Mucosa of descending colon (tissue), 3 donors: ENCODE measurements at regions not wholly inside any gene's neighbourhood (a gene's known extent, or its start where the extent isn't known, plus 50 kb on each side); places are given as distances from the start of the nearest gene placed in this dataset.

Experiments
- ATAC-seq: fragments of 200-7000 bp; cut with Tn5 transposase; one replicate; pipeline ENCODE4 v1.9.1; 2020; ENCODE audit warnings: mild to moderate bottlenecking, moderate library complexity
- DNase-seq, 3 donors: peaks; one replicate each; pipeline ENCODE4 v3.0.0-alpha.2; 2020
- H3K36me3 ChIP-seq: fragments of 200-600 bp; one replicate; pipeline ENCODE4 v1.8.0; 2021; ENCODE audit warnings: low read depth, mild to moderate bottlenecking
- H3K4me1 ChIP-seq: fragments of 200-600 bp; one replicate; pipeline ENCODE4 v1.8.0; 2021; ENCODE audit warnings: low read depth, mild to moderate bottlenecking
- H3K4me3 ChIP-seq: fragments of 200-600 bp; one replicate; pipeline ENCODE4 v1.8.0; 2021; ENCODE audit warnings: mild to moderate bottlenecking
- H3K9me3 ChIP-seq: fragments of 200-600 bp; one replicate; pipeline ENCODE4 v1.8.0; 2021; ENCODE audit warnings: mild to moderate bottlenecking
- intact Hi-C, 2 donors: fragments of 100-400 bp; cut with DNase I in 1 of 2; cut with micrococcal nuclease in 1 of 2; formaldehyde crosslinking; loops; one replicate each; pipeline versions ENCODE4 v1.11.0 to v1.11.1; 2022; cut with DNase I, micrococcal nuclease
- TF ChIP-seq, protein P1 (sequence below): fragments of 200-600 bp; IDR thresholded peaks from one replicate; pipeline ENCODE4 v1.8.0; 2022; ENCODE audit warnings: antibody characterized with exemption, mild to moderate bottlenecking
- donor health status: DM: no; HTN: no; CAD: no; lungs with moderate emphysema.
- donor health status: DM: no; HTN: no; CAD: no.
- donor health status: DM: no; HTN: yes; CAD: no.

- no peak for DNase-seq
- ATAC-seq = no peak
- Histone ChIP-seq H3K4me3 (no peak overlapping the region), H3K4me1 (no peaks in the 10 kb centered on the region), H3K9me3 (no peaks in the 10 kb centered on the region), H3K36me3 (no peaks in the 10 kb centered on the region)
- TF ChIP-seq, protein P1, sequence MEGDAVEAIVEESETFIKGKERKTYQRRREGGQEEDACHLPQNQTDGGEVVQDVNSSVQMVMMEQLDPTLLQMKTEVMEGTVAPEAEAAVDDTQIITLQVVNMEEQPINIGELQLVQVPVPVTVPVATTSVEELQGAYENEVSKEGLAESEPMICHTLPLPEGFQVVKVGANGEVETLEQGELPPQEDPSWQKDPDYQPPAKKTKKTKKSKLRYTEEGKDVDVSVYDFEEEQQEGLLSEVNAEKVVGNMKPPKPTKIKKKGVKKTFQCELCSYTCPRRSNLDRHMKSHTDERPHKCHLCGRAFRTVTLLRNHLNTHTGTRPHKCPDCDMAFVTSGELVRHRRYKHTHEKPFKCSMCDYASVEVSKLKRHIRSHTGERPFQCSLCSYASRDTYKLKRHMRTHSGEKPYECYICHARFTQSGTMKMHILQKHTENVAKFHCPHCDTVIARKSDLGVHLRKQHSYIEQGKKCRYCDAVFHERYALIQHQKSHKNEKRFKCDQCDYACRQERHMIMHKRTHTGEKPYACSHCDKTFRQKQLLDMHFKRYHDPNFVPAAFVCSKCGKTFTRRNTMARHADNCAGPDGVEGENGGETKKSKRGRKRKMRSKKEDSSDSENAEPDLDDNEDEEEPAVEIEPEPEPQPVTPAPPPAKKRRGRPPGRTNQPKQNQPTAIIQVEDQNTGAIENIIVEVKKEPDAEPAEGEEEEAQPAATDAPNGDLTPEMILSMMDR = no peak
- intact Hi-C loops = no loop called here
These were observed 75.9 kb upstream of the NEUROD6 start for GRCh38 chr7:31416381-31416870.

DNA sequence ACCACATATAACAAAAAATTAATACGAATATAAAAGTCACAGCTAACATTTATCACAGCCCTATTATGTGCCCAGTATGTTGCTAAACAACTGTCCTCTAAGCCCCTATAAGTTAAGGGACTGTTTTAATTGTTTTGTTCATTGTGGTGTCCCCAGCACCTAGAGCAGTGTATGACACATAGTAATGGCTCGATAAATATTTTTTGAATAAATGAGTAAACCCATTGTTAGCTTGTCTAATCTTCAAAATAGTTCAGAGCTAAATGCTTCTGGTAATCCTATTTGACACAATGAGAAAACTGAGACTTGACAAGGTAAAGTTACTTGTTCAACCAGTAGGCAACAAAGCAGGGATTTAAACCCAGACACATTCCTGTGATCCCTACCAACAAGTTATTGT, 78.4 kb upstream of the NEUROD6 start:
- no peak for DNase-seq
- intact Hi-C loops = no loop called here
- TF ChIP-seq, protein P1 = no peak
- no peak for ATAC-seq
- no peak overlapping the region for H3K4me3 ChIP-seq
- no peaks in the 10 kb centered on the region for H3K36me3 ChIP-seq
- no peaks in the 10 kb centered on the region for H3K4me1 ChIP-seq
- no peaks in the 10 kb centered on the region for H3K9me3 ChIP-seq

GRCh38 chr7:31419505-31420055, 79.1 kb upstream of the NEUROD6 start:
- DNase-seq = no peak
- Histone ChIP-seq H3K4me3 (no peak overlapping the region), H3K4me1 (no peaks in the 10 kb centered on the region), H3K36me3 (no peaks in the 10 kb centered on the region), H3K9me3 (no peaks in the 10 kb centered on the region)
- intact Hi-C loops = no loop called here
- TF ChIP-seq, protein P1 = no peak
- ATAC-seq = no peak

GRCh38 chr7:31420948-31421347, 80.4 kb upstream of the NEUROD6 start:
- Histone ChIP-seq H3K36me3 (no peaks in the 10 kb centered on the region), H3K4me1 (no peaks in the 10 kb centered on the region), H3K9me3 (no peaks in the 10 kb centered on the region), H3K4me3 (no peak overlapping the region)
- ATAC-seq = no peak
- TF ChIP-seq, protein P1 = no peak
- intact Hi-C loops = no loop called here
- no peak for DNase-seq

- Histone ChIP-seq H3K9me3 (no peaks in the 10 kb centered on the region), H3K4me1 (no peaks in the 10 kb centered on the region), H3K4me3 (no peak overlapping the region), H3K36me3 (no peaks in the 10 kb centered on the region)
- TF ChIP-seq, protein P1 = no peak
- DNase-seq (no peak), ATAC-seq (no peak)
- intact Hi-C loops = no loop called here
These were observed 81.1 kb upstream of the NEUROD6 start for GRCh38 chr7:31421607-31422006.

- Histone ChIP-seq H3K4me3 (no peak overlapping the region), H3K4me1 (no peaks in the 10 kb centered on the region), H3K36me3 (no peaks in the 10 kb centered on the region), H3K9me3 (no peaks in the 10 kb centered on the region)
- no peak for ATAC-seq
- no peak for DNase-seq
- intact Hi-C loops = no loop called here
- TF ChIP-seq, protein P1 = no peak
These were observed 83.5 kb upstream of the NEUROD6 start for GRCh38 chr7:31423994-31424393.
